SH-SY5Y (cell line): ENCODE measurements at regions not wholly inside any gene's neighbourhood (a gene's known extent, or its start where the extent isn't known, plus 50 kb on each side); places are given as distances from the start of the nearest gene placed in this dataset.

Source experiments
- GATA2 ChIP-seq: IDR thresholded peaks from 2 replicates; pipeline ENCODE4 v1.6.1; 2011; ENCODE audit warnings: mild to moderate bottlenecking, low read depth, low read length
- GATA3 ChIP-seq: IDR thresholded peaks from 2 replicates; pipeline ENCODE4 v1.6.1; 2011; ENCODE audit warnings: low read depth, mild to moderate bottlenecking, low read length, moderate library complexity

DNA sequence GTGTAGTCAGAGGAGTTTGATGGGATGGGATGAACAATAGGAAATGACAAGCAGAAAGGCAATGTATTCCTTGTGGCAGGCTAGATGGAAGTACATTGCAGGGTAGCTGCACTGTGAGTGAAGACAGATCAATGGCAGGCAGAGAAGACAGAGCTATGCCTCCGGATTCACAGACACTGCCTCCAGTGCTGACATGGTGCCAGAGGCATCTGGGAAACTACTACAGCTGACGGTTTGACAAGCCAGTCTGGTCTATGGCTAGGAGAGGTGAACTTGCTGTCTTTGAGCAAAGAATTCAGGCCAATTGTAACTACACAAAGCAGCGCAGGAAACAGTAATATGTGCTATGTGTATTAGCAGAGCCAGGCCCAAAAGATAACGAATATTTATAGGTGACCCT is 193.5 kb downstream of the DIO2 start:
- TF ChIP-seq GATA2: no peak
- no peak for TF ChIP-seq GATA3

DNA sequence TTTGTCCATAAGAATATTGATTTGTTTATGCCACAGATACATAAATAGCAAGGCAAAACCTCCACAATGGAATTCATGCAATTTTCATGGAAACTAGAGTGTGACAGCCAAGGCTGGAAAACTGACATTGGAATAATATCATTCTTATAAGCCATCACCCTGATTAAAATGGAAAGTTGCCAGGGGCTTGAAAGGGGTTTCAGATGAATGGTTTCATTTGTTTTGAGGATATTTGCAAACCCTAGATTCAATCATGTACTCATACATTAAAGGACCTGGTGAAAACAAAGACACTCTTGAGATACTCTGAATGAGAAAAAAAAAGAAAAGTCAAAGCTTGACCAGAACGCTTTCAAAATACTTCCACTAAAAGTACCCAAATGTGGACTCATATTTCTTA is 205.7 kb downstream of the DIO2 start:
- TF ChIP-seq GATA3 (no peak), GATA2 (no peak)

GRCh38 chr14:80004871-80005270 is 206.4 kb downstream of the DIO2 start:
- TF ChIP-seq GATA3 (no peak), GATA2 (no peak)

GRCh38 chr14:80003138-80003537 is 208.2 kb downstream of the DIO2 start:
- TF ChIP-seq GATA3: peak; percentile 55; the same call in 1 of the 2 replicates
- TF ChIP-seq GATA2: peak; percentile 66; the same call in 1 of the 2 replicates

- TF ChIP-seq GATA2: no peak
- no peak for TF ChIP-seq GATA3
Observed at GRCh38 chr14:79997509-79998208, 213.6 kb downstream of the DIO2 start.

GRCh38 chr14:79992407-79993198 is 218.7 kb downstream of the DIO2 start:
- TF ChIP-seq GATA3: no peak
- no peak for TF ChIP-seq GATA2

DNA sequence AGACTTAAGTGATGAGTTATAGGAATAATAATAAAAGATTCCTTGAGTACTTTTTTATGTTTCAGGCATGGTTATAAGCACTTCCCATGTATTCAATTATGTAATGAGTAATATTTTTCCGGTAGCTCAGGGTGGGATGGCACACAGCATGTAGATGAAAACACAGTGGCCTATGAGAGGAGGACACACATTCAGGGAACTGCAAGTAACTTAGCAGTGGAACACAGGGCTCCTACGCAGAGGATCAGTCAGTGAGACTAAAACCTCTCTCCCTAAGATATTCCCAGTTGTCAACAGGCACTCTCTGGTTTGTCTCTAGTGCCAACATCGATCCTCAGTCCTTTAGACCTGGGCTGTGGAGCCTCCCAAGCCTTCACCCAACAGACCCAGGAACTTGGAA is 219.4 kb downstream of the DIO2 start:
- TF ChIP-seq GATA3 (no peak), GATA2 (no peak)

- TF ChIP-seq GATA3 (no peak), GATA2 (no peak)
Observed at GRCh38 chr14:79989990-79990389, 221.3 kb downstream of the DIO2 start.

- TF ChIP-seq GATA2 (no peak), GATA3 (no peak)
Observed at GRCh38 chr14:79986251-79986650, 225.1 kb downstream of the DIO2 start.

DNA sequence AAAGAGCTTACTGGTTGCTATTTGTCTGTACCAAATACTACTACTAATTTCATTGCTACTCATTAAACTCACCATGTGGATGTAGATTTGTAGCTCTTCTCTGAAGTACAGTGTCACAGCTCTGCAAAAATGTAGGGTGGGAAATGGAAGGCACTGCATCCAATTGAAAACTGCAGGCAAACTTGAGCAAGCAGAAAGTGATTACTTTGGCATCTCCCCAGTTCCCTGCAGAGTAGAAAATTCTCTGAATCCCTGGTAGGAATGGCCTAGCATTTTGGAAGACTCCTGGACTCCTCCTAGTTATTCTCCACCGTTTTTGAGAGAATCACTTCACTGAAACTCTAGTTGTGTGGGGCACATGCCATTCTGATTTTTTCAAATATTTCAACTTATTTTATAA is 239.1 kb downstream of the DIO2 start:
- TF ChIP-seq GATA3: no peak
- no peak for TF ChIP-seq GATA2

GRCh38 chr14:79971330-79971729 is 240.0 kb downstream of the DIO2 start:
- TF ChIP-seq GATA3 (no peak), GATA2 (no peak)

DNA sequence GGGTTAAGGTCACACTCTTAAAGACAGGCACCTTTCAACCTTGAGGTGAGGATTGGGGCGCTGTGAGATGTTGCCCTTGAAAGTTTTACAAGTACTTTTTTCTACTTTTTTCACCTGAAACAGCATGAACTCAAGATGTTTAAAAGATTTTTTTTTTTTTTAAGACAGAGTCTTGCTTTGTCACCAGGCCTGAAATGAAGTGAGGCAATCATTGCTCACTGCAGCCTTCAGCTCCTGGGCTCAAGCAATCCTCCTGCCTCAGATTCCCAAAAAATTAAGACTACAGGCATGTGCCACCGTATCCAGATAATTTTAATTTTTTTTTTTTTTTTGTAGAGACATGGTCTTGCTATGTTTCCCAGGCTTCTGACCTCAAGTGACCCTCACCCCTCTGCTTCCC is 243.9 kb downstream of the DIO2 start:
- TF ChIP-seq GATA2 (no peak), GATA3 (no peak)

DNA sequence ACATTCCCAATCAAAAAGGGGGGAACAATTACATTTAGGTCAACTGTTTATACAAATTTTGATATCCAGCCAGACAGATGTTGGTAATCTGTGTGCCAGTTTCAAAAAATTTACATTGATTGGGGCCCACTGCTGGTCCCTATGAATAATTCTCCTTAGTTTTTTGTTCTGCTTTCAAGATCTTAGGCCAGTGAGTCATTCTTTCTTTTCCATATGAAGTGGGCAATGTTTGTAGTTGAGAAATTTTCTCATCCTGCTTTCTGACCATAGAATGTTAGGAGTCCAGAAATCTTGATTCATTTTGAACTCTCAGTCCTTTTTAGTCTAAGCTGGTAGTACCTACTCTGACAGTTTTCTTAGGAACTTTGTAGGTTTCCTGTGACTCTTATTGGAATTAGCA is 244.3 kb downstream of the DIO2 start:
- TF ChIP-seq GATA2 (no peak), GATA3 (no peak)

DNA sequence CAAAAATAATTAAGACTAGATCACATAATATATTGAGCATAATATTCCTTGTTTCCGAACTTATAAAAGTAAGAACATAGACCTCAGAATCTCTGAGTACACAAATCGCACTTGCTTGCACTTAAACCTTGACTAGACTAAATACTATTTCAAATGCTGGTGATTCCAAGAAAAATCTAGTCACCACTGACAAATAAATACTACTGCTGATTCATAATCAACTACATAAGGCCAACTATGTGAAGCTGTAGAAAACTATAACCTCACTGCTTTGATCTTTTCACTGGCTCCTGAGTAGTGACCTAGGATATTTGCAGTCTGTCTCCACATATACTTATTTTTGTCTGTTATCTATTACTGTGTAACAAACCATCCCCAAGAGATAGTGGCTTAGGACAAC is 245.4 kb downstream of the DIO2 start:
- no peak for TF ChIP-seq GATA3
- TF ChIP-seq GATA2: no peak

- TF ChIP-seq GATA2 (no peak), GATA3 (no peak)
Observed at GRCh38 chr14:79961197-79961596, 250.1 kb downstream of the DIO2 start.
